GM10248 (cell line): ENCODE measurements at regions not wholly inside any gene's neighbourhood (a gene's known extent, or its start where the extent isn't known, plus 50 kb on each side); places are given as distances from the start of the nearest gene placed in this dataset.

Experiments used
- CTCF ChIA-PET: fragments of 300-600 bp; sonication (Branson Sonifier 250); formaldehyde crosslinking; extraction: SDS; loops from one replicate; lab custom pipeline; 2021; ENCODE audit warnings: antibody characterized with exemption; lab: Yijun Ruan, JAX
- POLR2A ChIA-PET: fragments of 350-650 bp; sonication (Branson Sonifier 250); formaldehyde crosslinking; extraction: SDS; loops from one replicate; lab custom pipeline; 2020; ENCODE audit warnings: antibody characterized with exemption; lab: Yijun Ruan, JAX
- DNase-seq: peaks from one replicate; pipeline ENCODE4 v3.0.0; 2012; ENCODE audit errors: extremely low spot score
- CTCF ChIP-seq: IDR thresholded peaks from 2 replicates; pipeline ENCODE4 v1.5.1; 2012; ENCODE audit warnings: mild to moderate bottlenecking, low read depth; ENCODE audit errors: extremely low read depth, missing control alignments, control extremely low read depth

- no peak for DNase-seq
- no peak for TF ChIP-seq CTCF
- ChIA-PET CTCF (no interaction called here), POLR2A (no interaction called here)
These were observed 189.9 kb upstream of the TMCO5A start for GRCh38 chr15:37744521-37744920.

GRCh38 chr15:37751401-37751800, 183.0 kb upstream of the TMCO5A start:
- ChIA-PET POLR2A (no interaction called here), CTCF (no interaction called here)
- TF ChIP-seq CTCF, result no peak
- no peak for DNase-seq

GRCh38 chr15:37756407-37756806, 178.0 kb upstream of the TMCO5A start:
- ChIA-PET CTCF (interaction anchor here (0.6 to 1.0 kb wide), 2 partner anchors 18 to 40 kb away, joined by 3 read pairs; no protein-coding TSS in a partner anchor), POLR2A (no interaction called here)
- DNase-seq, result no peak
- no peak for TF ChIP-seq CTCF

- ChIA-PET POLR2A (no interaction called here), CTCF (interaction anchor here (1.0 to 1.3 kb wide), 3 partner anchors 12 to 26 kb away, joined by 3 to 4 read pairs (median 3); no protein-coding TSS in a partner anchor)
- no peak for TF ChIP-seq CTCF
- DNase-seq, result no peak
These were observed 176.0 kb upstream of the TMCO5A start for GRCh38 chr15:37758412-37758811.

GRCh38 chr15:37764733-37765191, 169.7 kb upstream of the TMCO5A start:
- peak; percentile 42 for TF ChIP-seq CTCF
- CTCF ChIA-PET, result interaction anchor here (0.7 to 1.7 kb wide), 3 partner anchors 17 to 93 kb away, joined by 3 to 4 read pairs (median 3); no protein-coding TSS in a partner anchor
- peak; percentile 14 for DNase-seq
- POLR2A ChIA-PET, result no interaction called here

- ChIA-PET CTCF (interaction anchor here (1.2 to 1.7 kb wide), 2 partner anchors 11 to 18 kb away, joined by 3 to 5 read pairs; no protein-coding TSS in a partner anchor), POLR2A (no interaction called here)
- DNase-seq, result no peak
- no peak for TF ChIP-seq CTCF
These were observed 168.7 kb upstream of the TMCO5A start for GRCh38 chr15:37765786-37766185.

- TF ChIP-seq CTCF, result no peak
- CTCF ChIA-PET, result interaction anchor here (1.4 kb wide), 1 partner anchor 13 kb away, joined by 7 read pairs; no protein-coding TSS in a partner anchor
- no peak for DNase-seq
- POLR2A ChIA-PET, result no interaction called here
These were observed 166.5 kb upstream of the TMCO5A start for GRCh38 chr15:37767841-37768455.
